Transverse colon (tissue), 3 donors: ENCODE measurements at regions not wholly inside any gene's neighbourhood (a gene's known extent, or its start where the extent isn't known, plus 50 kb on each side); places are given as distances from the start of the nearest gene placed in this dataset.

Source experiments
- CTCF ChIP-seq, 5 experiments: fragments of 200-600 bp in 3 of 5; fragments of 450-650 bp in 2 of 5; sonication (generic) in 3 of 5; IDR thresholded peaks; 1 replicate in 2 of 5; 2 replicates in 3 of 5; pipeline ENCODE4 v1.5.1; 2016 to 2017; ENCODE audit warnings: antibody characterized with exemption in 5 of 5, inconsistent platforms in 3 of 5, mild to moderate bottlenecking in 2 of 5, moderate library complexity in 1 of 5
- EP300 ChIP-seq: sonication (generic); formaldehyde crosslinking; IDR thresholded peaks from one replicate; pipeline ENCODE4 v1.6.1; 2017; ENCODE audit warnings: antibody characterized with exemption, low read depth
- POLR2A ChIP-seq: fragments of 450-650 bp; IDR thresholded peaks from one replicate; pipeline ENCODE4 v1.6.1; 2016; ENCODE audit warnings: antibody characterized with exemption, mild to moderate bottlenecking, moderate library complexity

GRCh38 chr6:153735761-153736160 is 303.3 kb upstream of the OPRM1 start:
- TF ChIP-seq POLR2A (no peak), CTCF (IDR thresholded peaks at IDR 0.05) (no peak), EP300 (no peak)
